Mammary epithelial cell (primary cell): ENCODE measurements at regions not wholly inside any gene's neighbourhood (a gene's known extent, or its start where the extent isn't known, plus 50 kb on each side); places are given as distances from the start of the nearest gene placed in this dataset.

Experiments used
- CTCF ChIP-seq, 2 donors: IDR thresholded peaks in 1 of 2; conservative IDR thresholded peaks in 1 of 2; 2 replicates each; pipeline ENCODE4 v1.5.1; 2011 to 2012; ENCODE audit warnings: inconsistent platforms in 2 of 2, low read length in 2 of 2, mild to moderate bottlenecking in 2 of 2, control low read depth in 1 of 2, low read depth in 1 of 2; ENCODE audit not compliant: insufficient read depth in 1 of 2; ENCODE audit errors: extremely low read depth in 1 of 2
- EZH2 ChIP-seq: IDR thresholded peaks from 2 replicates; pipeline ENCODE4 v1.6.1; 2012; ENCODE audit warnings: low read length, inconsistent platforms, borderline replicate concordance

GRCh38 chr10:118101501-118101900 lies 54.8 kb upstream of the RAB11FIP2 start:
- TF ChIP-seq CTCF (conservative IDR thresholded peaks at IDR 0.05 in 1 of 2, IDR thresholded peaks at IDR 0.05 in 1 of 2; ENCODE audit: extremely low read depth in 1 of 2, insufficient read depth in 1 of 2, low read depth in 1 of 2, low read length in 2 of 2) (no peak), EZH2 (no peak)
